ENCODE measurements at regions not wholly inside any gene's neighbourhood (a gene's known extent, or its start where the extent isn't known, plus 50 kb on each side); places are given as distances from the start of the nearest gene placed in this dataset.

- TF ChIP-seq, protein P1, sequence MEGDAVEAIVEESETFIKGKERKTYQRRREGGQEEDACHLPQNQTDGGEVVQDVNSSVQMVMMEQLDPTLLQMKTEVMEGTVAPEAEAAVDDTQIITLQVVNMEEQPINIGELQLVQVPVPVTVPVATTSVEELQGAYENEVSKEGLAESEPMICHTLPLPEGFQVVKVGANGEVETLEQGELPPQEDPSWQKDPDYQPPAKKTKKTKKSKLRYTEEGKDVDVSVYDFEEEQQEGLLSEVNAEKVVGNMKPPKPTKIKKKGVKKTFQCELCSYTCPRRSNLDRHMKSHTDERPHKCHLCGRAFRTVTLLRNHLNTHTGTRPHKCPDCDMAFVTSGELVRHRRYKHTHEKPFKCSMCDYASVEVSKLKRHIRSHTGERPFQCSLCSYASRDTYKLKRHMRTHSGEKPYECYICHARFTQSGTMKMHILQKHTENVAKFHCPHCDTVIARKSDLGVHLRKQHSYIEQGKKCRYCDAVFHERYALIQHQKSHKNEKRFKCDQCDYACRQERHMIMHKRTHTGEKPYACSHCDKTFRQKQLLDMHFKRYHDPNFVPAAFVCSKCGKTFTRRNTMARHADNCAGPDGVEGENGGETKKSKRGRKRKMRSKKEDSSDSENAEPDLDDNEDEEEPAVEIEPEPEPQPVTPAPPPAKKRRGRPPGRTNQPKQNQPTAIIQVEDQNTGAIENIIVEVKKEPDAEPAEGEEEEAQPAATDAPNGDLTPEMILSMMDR (conservative IDR thresholded peaks at IDR 0.05), result no peak
- no peak for TF ChIP-seq EZH2 (IDR thresholded peaks at IDR 0.05; ENCODE audit: low read depth)
Observed at GRCh38 chr4:55251896-55252295, 94.1 kb upstream of the SRD5A3 start.
